Keratinocyte (primary cell): ENCODE measurements at regions not wholly inside any gene's neighbourhood (a gene's known extent, or its start where the extent isn't known, plus 50 kb on each side); places are given as distances from the start of the nearest gene placed in this dataset.

Experiments used
- DNase-seq: peaks from one replicate; pipeline ENCODE4 v3.0.0-alpha.2; 2011; ENCODE audit warnings: low read depth, missing footprints, low spot score
- FAIRE-seq: peaks from 2 replicates; lab custom pipeline; 2011; peaks lifted over from hg19 to GRCh38; lab: Jason Lieb, UNC
- H2AFZ ChIP-seq: 2 replicates; pipeline ENCODE4 v1.6.0; 2012; ENCODE audit warnings: low read length, control low read depth, inconsistent platforms; ENCODE audit not compliant: control insufficient read depth
- H3K27ac ChIP-seq: 2 replicates; pipeline ENCODE4 v1.5.1; 2011; ENCODE audit warnings: low read length; ENCODE audit not compliant: control insufficient read depth, insufficient read depth
- H3K27me3 ChIP-seq: 3 replicates; pipeline ENCODE4 v1.6.0; 2011; ENCODE audit warnings: low read length; ENCODE audit not compliant: control insufficient read depth, insufficient read depth; ENCODE audit errors: extremely low read depth
- H3K36me3 ChIP-seq, 2 experiments: 2 replicates in 1 of 2; 3 replicates in 1 of 2; pipeline ENCODE4 v1.5.1; 2011; ENCODE audit warnings: low read length in 2 of 2, mild to moderate bottlenecking in 1 of 2; ENCODE audit not compliant: control insufficient read depth in 2 of 2, insufficient read depth in 2 of 2; ENCODE audit errors: extremely low read depth in 1 of 2
- H3K4me1 ChIP-seq: 3 replicates; pipeline ENCODE4 v1.5.1; 2011; ENCODE audit warnings: low read length; ENCODE audit not compliant: control insufficient read depth, insufficient read depth; ENCODE audit errors: extremely low read depth
- H3K4me2 ChIP-seq: 3 replicates; pipeline ENCODE4 v1.6.0; 2011; ENCODE audit warnings: low read depth, low read length; ENCODE audit not compliant: control insufficient read depth, insufficient read depth; ENCODE audit errors: extremely low read depth
- H3K4me3 ChIP-seq, 3 experiments: fragments of 200-600 bp in 1 of 3; sonication (generic) in 1 of 3; 2 replicates in 2 of 3; 3 replicates in 1 of 3; pipeline ENCODE4 v1.5.1; 2011 to 2016; ENCODE audit warnings: low read length in 3 of 3, mild to moderate bottlenecking in 3 of 3, control low read depth in 2 of 3, inconsistent platforms in 1 of 3, low read depth in 1 of 3, mixed read lengths in 1 of 3, mixed run types in 1 of 3, moderate library complexity in 1 of 3; ENCODE audit not compliant: control insufficient read depth in 2 of 3, insufficient read depth in 2 of 3; ENCODE audit errors: extremely low read depth in 1 of 3
- H3K79me2 ChIP-seq: 2 replicates; pipeline ENCODE4 v1.6.0; 2012; ENCODE audit warnings: low read length; ENCODE audit not compliant: control insufficient read depth, insufficient read depth
- H3K9ac ChIP-seq: 3 replicates; pipeline ENCODE4 v1.6.0; 2011; ENCODE audit warnings: low read length; ENCODE audit not compliant: control insufficient read depth, insufficient read depth; ENCODE audit errors: extremely low read depth
- H3K9me1 ChIP-seq: 3 replicates; pipeline ENCODE4 v1.6.0; 2011; ENCODE audit warnings: low read length; ENCODE audit not compliant: control insufficient read depth, insufficient read depth; ENCODE audit errors: extremely low read depth
- H3K9me3 ChIP-seq: 2 replicates; pipeline ENCODE4 v1.5.1; 2012; ENCODE audit warnings: low read depth, low read length; ENCODE audit not compliant: control insufficient read depth
- H4K20me1 ChIP-seq: 3 replicates; pipeline ENCODE4 v1.6.0; 2011; ENCODE audit warnings: low read length; ENCODE audit not compliant: control insufficient read depth, insufficient read depth; ENCODE audit errors: extremely low read depth
- EZH2 ChIP-seq: IDR thresholded peaks from one replicate; pipeline ENCODE4 v1.6.1; 2012; ENCODE audit warnings: inconsistent platforms, mild to moderate bottlenecking, low read length, moderate library complexity
- dilution Hi-C: fragments of 300-500 bp; cut with MboI; formaldehyde crosslinking; loops from one replicate; pipeline ENCODE4 v1.7.0; 2020; ENCODE audit warnings: low sequenced_read_pairs; ENCODE audit not compliant: extremely low pct_ligation_motif_present
- TF ChIP-seq, protein P1 (sequence below), 3 experiments: IDR thresholded peaks in 1 of 3; conservative IDR thresholded peaks in 1 of 3; optimal IDR thresholded peaks in 1 of 3; 2 replicates in 2 of 3; 3 replicates in 1 of 3; pipeline versions ENCODE3 to v1.5.1; 2011; ENCODE audit warnings: low read length in 3 of 3, mild to moderate bottlenecking in 3 of 3, moderate library complexity in 2 of 3, control low read depth in 1 of 3, inconsistent platforms in 1 of 3; ENCODE audit not compliant: insufficient read depth in 2 of 3; ENCODE audit errors: extremely low read depth in 1 of 3

DNA sequence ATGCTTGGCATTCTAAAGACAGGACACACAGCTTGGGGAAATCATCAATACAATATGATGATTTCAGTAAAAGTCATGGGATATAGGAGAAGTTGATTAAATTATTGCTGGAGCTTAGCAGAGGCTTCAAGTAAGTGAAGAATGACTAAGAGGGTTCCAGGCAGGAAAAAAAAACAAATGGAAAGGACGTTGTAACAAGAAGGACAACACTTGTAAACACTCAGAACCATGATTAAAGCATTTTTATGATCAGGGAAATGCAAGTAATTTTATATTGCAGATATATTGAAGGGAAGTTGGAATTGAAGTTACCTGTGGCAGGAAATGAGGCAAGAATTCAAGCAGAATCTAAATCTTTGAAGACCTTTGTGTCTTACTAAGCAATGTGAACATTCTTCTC, 602.7 kb upstream of the NEGR1 start:
- no peaks in the 10 kb centered on the region for H3K9me3 ChIP-seq
- FAIRE-seq (no peak), DNase-seq (no peak)
- no peaks in the 10 kb centered on the region for H3K27me3 ChIP-seq
- no peaks in the 10 kb centered on the region for H3K79me2 ChIP-seq
- no peak overlapping the region for H3K4me3 ChIP-seq
- no peak overlapping the region for H2AFZ ChIP-seq
- H3K9me1 ChIP-seq: no peaks in the 10 kb centered on the region
- H3K4me2 ChIP-seq: no peak overlapping the region
- no peak overlapping the region for H3K9ac ChIP-seq
- H4K20me1 ChIP-seq: no peaks in the 10 kb centered on the region
- no peak overlapping the region for H3K27ac ChIP-seq
- TF ChIP-seq, protein P1, sequence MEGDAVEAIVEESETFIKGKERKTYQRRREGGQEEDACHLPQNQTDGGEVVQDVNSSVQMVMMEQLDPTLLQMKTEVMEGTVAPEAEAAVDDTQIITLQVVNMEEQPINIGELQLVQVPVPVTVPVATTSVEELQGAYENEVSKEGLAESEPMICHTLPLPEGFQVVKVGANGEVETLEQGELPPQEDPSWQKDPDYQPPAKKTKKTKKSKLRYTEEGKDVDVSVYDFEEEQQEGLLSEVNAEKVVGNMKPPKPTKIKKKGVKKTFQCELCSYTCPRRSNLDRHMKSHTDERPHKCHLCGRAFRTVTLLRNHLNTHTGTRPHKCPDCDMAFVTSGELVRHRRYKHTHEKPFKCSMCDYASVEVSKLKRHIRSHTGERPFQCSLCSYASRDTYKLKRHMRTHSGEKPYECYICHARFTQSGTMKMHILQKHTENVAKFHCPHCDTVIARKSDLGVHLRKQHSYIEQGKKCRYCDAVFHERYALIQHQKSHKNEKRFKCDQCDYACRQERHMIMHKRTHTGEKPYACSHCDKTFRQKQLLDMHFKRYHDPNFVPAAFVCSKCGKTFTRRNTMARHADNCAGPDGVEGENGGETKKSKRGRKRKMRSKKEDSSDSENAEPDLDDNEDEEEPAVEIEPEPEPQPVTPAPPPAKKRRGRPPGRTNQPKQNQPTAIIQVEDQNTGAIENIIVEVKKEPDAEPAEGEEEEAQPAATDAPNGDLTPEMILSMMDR (optimal IDR thresholded peaks at IDR 0.05 in 1 of 3, IDR thresholded peaks at IDR 0.05 in 1 of 3, conservative IDR thresholded peaks at IDR 0.05 in 1 of 3; ENCODE audit: extremely low read depth in 1 of 3, insufficient read depth in 2 of 3, low read length in 3 of 3): no peak
- TF ChIP-seq EZH2: no peak
- H3K36me3 ChIP-seq: no peaks in the 10 kb centered on the region
- dilution Hi-C loops: no loop called here
- H3K4me1 ChIP-seq: no peaks in the 10 kb centered on the region

DNA sequence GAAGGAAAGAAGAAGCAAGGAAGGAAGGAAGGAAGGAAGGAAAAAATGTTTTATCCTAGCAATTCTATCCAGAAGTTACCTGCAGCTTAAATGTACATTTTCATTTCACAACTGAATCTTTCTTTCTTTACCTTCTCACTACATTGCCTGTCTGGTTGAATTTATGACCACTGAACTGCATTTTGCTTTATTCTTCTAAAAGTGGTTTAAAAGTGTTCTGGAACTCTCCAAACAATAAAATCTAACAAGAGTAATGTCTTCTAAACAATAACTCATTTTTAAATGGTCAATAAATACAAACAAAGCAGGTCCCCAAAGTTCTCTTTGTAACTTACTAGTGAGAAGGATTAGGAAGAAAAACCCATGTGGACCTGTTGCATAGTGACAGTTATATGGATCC, 587.5 kb upstream of the NEGR1 start:
- Histone ChIP-seq H3K9ac (no peak overlapping the region), H3K9me1 (no peaks in the 10 kb centered on the region), H3K79me2 (no peaks in the 10 kb centered on the region), H3K4me2 (no peak overlapping the region), H3K4me1 (no peaks in the 10 kb centered on the region), H3K27ac (no peak overlapping the region), H3K27me3 (no peaks in the 10 kb centered on the region), H3K9me3 (no peaks in the 10 kb centered on the region), H2AFZ (no peak overlapping the region), H3K36me3 (no peaks in the 10 kb centered on the region), H4K20me1 (no peaks in the 10 kb centered on the region), H3K4me3 (no peak overlapping the region)
- TF ChIP-seq, protein P1 (optimal IDR thresholded peaks at IDR 0.05 in 1 of 3, IDR thresholded peaks at IDR 0.05 in 1 of 3, conservative IDR thresholded peaks at IDR 0.05 in 1 of 3; ENCODE audit: extremely low read depth in 1 of 3, insufficient read depth in 2 of 3, low read length in 3 of 3): no peak
- TF ChIP-seq EZH2: no peak
- FAIRE-seq (no peak), DNase-seq (no peak)
- dilution Hi-C loops: no loop called here
